ENCODE measurements at regions not wholly inside any gene's neighbourhood (a gene's known extent, or its start where the extent isn't known, plus 50 kb on each side); places are given as distances from the start of the nearest gene placed in this dataset.

DNA sequence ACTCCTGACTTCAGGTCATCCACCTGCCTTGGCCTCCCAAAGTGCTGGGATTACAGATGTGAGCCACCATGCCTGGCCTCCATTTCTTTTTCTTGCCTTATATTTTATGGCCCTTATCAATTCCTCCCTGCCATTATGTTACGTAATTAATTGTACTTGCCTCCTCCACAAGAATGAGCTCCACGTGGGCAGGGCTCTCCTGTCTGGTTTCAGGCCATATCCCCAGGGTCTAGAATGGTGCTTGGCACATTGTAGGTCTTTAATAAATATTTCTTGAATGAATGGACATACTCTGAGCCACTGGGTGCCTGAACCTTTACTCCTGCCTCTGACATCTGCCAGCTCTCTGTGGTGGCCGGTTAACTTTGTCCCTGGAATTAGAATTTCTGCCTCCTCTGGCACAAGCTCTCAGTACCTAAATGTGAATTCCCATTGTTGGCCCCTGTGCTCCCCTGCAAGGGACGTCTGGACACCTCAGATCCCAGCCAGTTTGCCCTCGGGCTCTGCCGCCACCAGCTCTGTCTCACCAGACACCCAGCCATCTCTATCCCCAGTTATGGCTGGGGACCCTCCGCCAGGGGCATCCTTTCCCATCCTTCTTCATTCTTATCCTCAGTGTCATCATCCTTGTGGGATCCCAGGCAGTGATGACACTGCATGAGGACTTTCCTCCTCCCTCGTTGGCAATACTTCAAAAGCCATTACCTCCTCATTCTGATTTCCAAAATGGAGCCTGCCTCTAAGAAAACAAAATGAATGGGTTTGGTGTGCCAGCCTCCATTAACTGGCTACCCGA lies 165.6 kb upstream of the SMAD3 start (continued):
- TF ChIP-seq, protein P1, sequence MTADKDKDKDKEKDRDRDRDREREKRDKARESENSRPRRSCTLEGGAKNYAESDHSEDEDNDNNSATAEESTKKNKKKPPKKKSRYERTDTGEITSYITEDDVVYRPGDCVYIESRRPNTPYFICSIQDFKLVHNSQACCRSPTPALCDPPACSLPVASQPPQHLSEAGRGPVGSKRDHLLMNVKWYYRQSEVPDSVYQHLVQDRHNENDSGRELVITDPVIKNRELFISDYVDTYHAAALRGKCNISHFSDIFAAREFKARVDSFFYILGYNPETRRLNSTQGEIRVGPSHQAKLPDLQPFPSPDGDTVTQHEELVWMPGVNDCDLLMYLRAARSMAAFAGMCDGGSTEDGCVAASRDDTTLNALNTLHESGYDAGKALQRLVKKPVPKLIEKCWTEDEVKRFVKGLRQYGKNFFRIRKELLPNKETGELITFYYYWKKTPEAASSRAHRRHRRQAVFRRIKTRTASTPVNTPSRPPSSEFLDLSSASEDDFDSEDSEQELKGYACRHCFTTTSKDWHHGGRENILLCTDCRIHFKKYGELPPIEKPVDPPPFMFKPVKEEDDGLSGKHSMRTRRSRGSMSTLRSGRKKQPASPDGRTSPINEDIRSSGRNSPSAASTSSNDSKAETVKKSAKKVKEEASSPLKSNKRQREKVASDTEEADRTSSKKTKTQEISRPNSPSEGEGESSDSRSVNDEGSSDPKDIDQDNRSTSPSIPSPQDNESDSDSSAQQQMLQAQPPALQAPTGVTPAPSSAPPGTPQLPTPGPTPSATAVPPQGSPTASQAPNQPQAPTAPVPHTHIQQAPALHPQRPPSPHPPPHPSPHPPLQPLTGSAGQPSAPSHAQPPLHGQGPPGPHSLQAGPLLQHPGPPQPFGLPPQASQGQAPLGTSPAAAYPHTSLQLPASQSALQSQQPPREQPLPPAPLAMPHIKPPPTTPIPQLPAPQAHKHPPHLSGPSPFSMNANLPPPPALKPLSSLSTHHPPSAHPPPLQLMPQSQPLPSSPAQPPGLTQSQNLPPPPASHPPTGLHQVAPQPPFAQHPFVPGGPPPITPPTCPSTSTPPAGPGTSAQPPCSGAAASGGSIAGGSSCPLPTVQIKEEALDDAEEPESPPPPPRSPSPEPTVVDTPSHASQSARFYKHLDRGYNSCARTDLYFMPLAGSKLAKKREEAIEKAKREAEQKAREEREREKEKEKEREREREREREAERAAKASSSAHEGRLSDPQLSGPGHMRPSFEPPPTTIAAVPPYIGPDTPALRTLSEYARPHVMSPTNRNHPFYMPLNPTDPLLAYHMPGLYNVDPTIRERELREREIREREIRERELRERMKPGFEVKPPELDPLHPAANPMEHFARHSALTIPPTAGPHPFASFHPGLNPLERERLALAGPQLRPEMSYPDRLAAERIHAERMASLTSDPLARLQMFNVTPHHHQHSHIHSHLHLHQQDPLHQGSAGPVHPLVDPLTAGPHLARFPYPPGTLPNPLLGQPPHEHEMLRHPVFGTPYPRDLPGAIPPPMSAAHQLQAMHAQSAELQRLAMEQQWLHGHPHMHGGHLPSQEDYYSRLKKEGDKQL (CRISPR knock-in tag; IDR thresholded peaks at IDR 0.05; ENCODE audit: borderline replicate concordance): no peak
- TF ChIP-seq ZNF592 (IDR thresholded peaks at IDR 0.05) (0 out of 2 replicates have a peak, but pooled peaks have one; percentile 14), FIP1L1 (IDR thresholded peaks at IDR 0.05; ENCODE audit: low read depth, low read length, poor library complexity, severe bottlenecking) (no peak), ZBTB49 (CRISPR knock-in tag; IDR thresholded peaks at IDR 0.05; ENCODE audit: borderline replicate concordance) (no peak), ATF3 (IDR thresholded peaks at IDR 0.05) (peak; percentile 67; the same call in 1 of the 2 replicates), ATF3 (CRISPR knock-in tag; conservative IDR thresholded peaks at IDR 0.05) (no peak), KLF13 (tag; IDR thresholded peaks at IDR 0.05; ENCODE audit: borderline replicate concordance, low read depth) (no peak), IFI16 (CRISPR knock-in tag; IDR thresholded peaks at IDR 0.05) (no peak), ZNF384 (IDR thresholded peaks at IDR 0.05; ENCODE audit: low read depth, low read length) (no peak), POLR2A (conservative IDR thresholded peaks at IDR 0.05) (no peak)
